Natural killer cell treated with Interleukin-12 subunit alpha and Interleukin-12 subunit beta and Interleukin-15 and Interleukin-18, amount 100 ng/mL, for 72 hours (primary cell): ENCODE measurements at regions not wholly inside any gene's neighbourhood (a gene's known extent, or its start where the extent isn't known, plus 50 kb on each side); places are given as distances from the start of the nearest gene placed in this dataset.

Experiments used
- ATAC-seq, 2 donors: fragments of 150-1000 bp; cut with Tn5 transposase in 1 of 2; sonication (Bioruptor Pico), chemical (Tn5 transposase) in 1 of 2; 2 replicates each; pipeline ENCODE4 v1.10.0; 2021
- DNase-seq: peaks from one replicate; pipeline ENCODE4 v3.0.0; 2022; ENCODE audit warnings: low spot score
- H3K27ac Mint-ChIP-seq, 2 donors: 1 replicate in 1 of 2; 2 replicates in 1 of 2; pipeline ENCODE4 v1.8.0; 2022; ENCODE audit warnings: mixed read lengths in 2 of 2, mild to moderate bottlenecking in 1 of 2, moderate library complexity in 1 of 2
- H3K27me3 Mint-ChIP-seq, 2 donors: 1 replicate in 1 of 2; 2 replicates in 1 of 2; pipeline ENCODE4 v1.8.0; 2022; ENCODE audit warnings: mixed read lengths in 2 of 2
- H3K36me3 Mint-ChIP-seq: one replicate; pipeline ENCODE4 v1.8.0; 2022; ENCODE audit warnings: mixed read lengths
- H3K4me1 Mint-ChIP-seq, 2 donors: 1 replicate in 1 of 2; 2 replicates in 1 of 2; pipeline ENCODE4 v1.8.0; 2022; ENCODE audit warnings: low read depth in 2 of 2, mixed read lengths in 2 of 2, mild to moderate bottlenecking in 1 of 2
- H3K4me3 Mint-ChIP-seq: one replicate; pipeline ENCODE4 v1.8.0; 2022; ENCODE audit warnings: mixed read lengths
- H3K9me3 Mint-ChIP-seq: 2 replicates; pipeline ENCODE4 v1.8.0; 2022; ENCODE audit warnings: mixed read lengths

GRCh38 chr10:8894148-8894547 lies 839.7 kb downstream of the GATA3 start:
- Mint-ChIP-seq H3K36me3 (no peaks in the 10 kb centered on the region), H3K27ac (no peak overlapping the region), H3K27me3 (peaks cover 0 to 9% of the 10 kb centered on the region in 2 donors), H3K9me3 (no peaks in the 10 kb centered on the region), H3K4me3 (no peak overlapping the region), H3K4me1 (no peaks in the 10 kb centered on the region)
- DNase-seq (no peak), ATAC-seq (no peak)

GRCh38 chr10:8897769-8898168 lies 843.3 kb downstream of the GATA3 start:
- Mint-ChIP-seq H3K4me3 (no peak overlapping the region), H3K9me3 (no peaks in the 10 kb centered on the region), H3K4me1 (no peaks in the 10 kb centered on the region), H3K27ac (no peak overlapping the region), H3K27me3 (peaks cover 0 to 13% of the 10 kb centered on the region in 2 donors), H3K36me3 (no peaks in the 10 kb centered on the region)
- no peak for DNase-seq
- ATAC-seq: no peak

GRCh38 chr10:8898745-8899330 lies 844.4 kb downstream of the GATA3 start:
- H3K9me3 Mint-ChIP-seq: no peaks in the 10 kb centered on the region
- ATAC-seq (no peak), DNase-seq (no peak)
- peaks cover 0 to 7% of the 10 kb centered on the region in 2 donors for H3K27me3 Mint-ChIP-seq
- H3K4me3 Mint-ChIP-seq: no peak overlapping the region
- H3K36me3 Mint-ChIP-seq: no peaks in the 10 kb centered on the region
- no peaks in the 10 kb centered on the region for H3K4me1 Mint-ChIP-seq
- H3K27ac Mint-ChIP-seq: no peak overlapping the region

- ATAC-seq (no peak), DNase-seq (no peak)
- Mint-ChIP-seq H3K27ac (no peak overlapping the region), H3K4me1 (no peaks in the 10 kb centered on the region), H3K27me3 (peaks cover 0 to 10% of the 10 kb centered on the region in 2 donors), H3K4me3 (no peak overlapping the region), H3K9me3 (no peaks in the 10 kb centered on the region), H3K36me3 (no peaks in the 10 kb centered on the region)
These were observed 848.4 kb downstream of the GATA3 start for GRCh38 chr10:8902926-8903325.

- Mint-ChIP-seq H3K4me1 (no peaks in the 10 kb centered on the region), H3K4me3 (no peak overlapping the region), H3K9me3 (no peaks in the 10 kb centered on the region), H3K36me3 (no peaks in the 10 kb centered on the region), H3K27ac (no peak overlapping the region), H3K27me3 (peaks cover 0 to 6% of the 10 kb centered on the region in 2 donors)
- DNase-seq (no peak), ATAC-seq (no peak)
These were observed 853.5 kb downstream of the GATA3 start for GRCh38 chr10:8908013-8908412.

- ATAC-seq: no peak
- no peaks in the 10 kb centered on the region for H3K36me3 Mint-ChIP-seq
- no peaks in the 10 kb centered on the region for H3K9me3 Mint-ChIP-seq
- no peak for DNase-seq
- peaks cover 0 to 9% of the 10 kb centered on the region in 2 donors for H3K27me3 Mint-ChIP-seq
- H3K27ac Mint-ChIP-seq: no peak overlapping the region
- no peak overlapping the region for H3K4me3 Mint-ChIP-seq
- H3K4me1 Mint-ChIP-seq: no peaks in the 10 kb centered on the region
These were observed 855.8 kb downstream of the GATA3 start for GRCh38 chr10:8910314-8910713.

- H3K4me1 Mint-ChIP-seq: no peaks in the 10 kb centered on the region
These were observed 856.5 kb downstream of the GATA3 start for GRCh38 chr10:8911032-8911431.

GRCh38 chr10:8912108-8912507 lies 857.6 kb downstream of the GATA3 start:
- Mint-ChIP-seq H3K27me3 (peaks cover 7 to 14% of the 10 kb centered on the region in 2 donors), H3K36me3 (no peaks in the 10 kb centered on the region), H3K27ac (no peak overlapping the region), H3K9me3 (peaks cover 2% of the 10 kb centered on the region), H3K4me1 (no peaks in the 10 kb centered on the region), H3K4me3 (no peak overlapping the region)
- ATAC-seq (no peak), DNase-seq (no peak)

More at GRCh38 chr10:8911032-8911431, 856.5 kb downstream of the GATA3 start:
- Mint-ChIP-seq H3K36me3 (no peaks in the 10 kb centered on the region), H3K4me3 (no peak overlapping the region), H3K27ac (no peak overlapping the region), H3K27me3 (peaks cover 3 to 9% of the 10 kb centered on the region in 2 donors), H3K9me3 (no peaks in the 10 kb centered on the region)
- DNase-seq (no peak), ATAC-seq (no peak)

- Mint-ChIP-seq H3K36me3 (no peaks in the 10 kb centered on the region), H3K4me3 (no peak overlapping the region), H3K4me1 (no peaks in the 10 kb centered on the region), H3K27ac (no peak overlapping the region), H3K27me3 (peaks cover 3 to 14% of the 10 kb centered on the region in 2 donors), H3K9me3 (peaks cover 2% of the 10 kb centered on the region)
- DNase-seq: no peak
- ATAC-seq: no peak
These were observed 859.2 kb downstream of the GATA3 start for GRCh38 chr10:8913720-8914119.

GRCh38 chr10:8919280-8919679 lies 864.8 kb downstream of the GATA3 start:
- no peak overlapping the region for H3K4me3 Mint-ChIP-seq

GRCh38 chr10:8921568-8921967 lies 867.1 kb downstream of the GATA3 start:
- no peaks in the 10 kb centered on the region for H3K4me1 Mint-ChIP-seq
- H3K27me3 Mint-ChIP-seq: peaks cover 0 to 14% of the 10 kb centered on the region in 2 donors
- DNase-seq: no peak
- H3K36me3 Mint-ChIP-seq: no peaks in the 10 kb centered on the region
- H3K27ac Mint-ChIP-seq: no peak overlapping the region
- H3K9me3 Mint-ChIP-seq: peaks cover 6% of the 10 kb centered on the region
- no peak for ATAC-seq
- H3K4me3 Mint-ChIP-seq: no peak overlapping the region

More at GRCh38 chr10:8919280-8919679, 864.8 kb downstream of the GATA3 start:
- Mint-ChIP-seq H3K27me3 (peaks cover 2 to 14% of the 10 kb centered on the region in 2 donors), H3K27ac (no peak overlapping the region), H3K4me1 (no peaks in the 10 kb centered on the region), H3K9me3 (peaks cover 2% of the 10 kb centered on the region), H3K36me3 (no peaks in the 10 kb centered on the region)
- ATAC-seq: no peak
- no peak for DNase-seq

- peaks cover 5% of the 10 kb centered on the region for H3K9me3 Mint-ChIP-seq
- DNase-seq (no peak), ATAC-seq (no peak)
- H3K27ac Mint-ChIP-seq: no peak overlapping the region
- no peaks in the 10 kb centered on the region for H3K36me3 Mint-ChIP-seq
- no peak overlapping the region for H3K4me3 Mint-ChIP-seq
- H3K27me3 Mint-ChIP-seq: peaks cover 0 to 8% of the 10 kb centered on the region in 2 donors
- H3K4me1 Mint-ChIP-seq: no peaks in the 10 kb centered on the region
These were observed 868.6 kb downstream of the GATA3 start for GRCh38 chr10:8923096-8923495.

- Mint-ChIP-seq H3K4me3 (no peak overlapping the region), H3K4me1 (no peaks in the 10 kb centered on the region), H3K9me3 (peaks cover 5% of the 10 kb centered on the region), H3K36me3 (no peaks in the 10 kb centered on the region), H3K27ac (no peak overlapping the region), H3K27me3 (peaks cover 4 to 22% of the 10 kb centered on the region in 2 donors)
- ATAC-seq (no peak), DNase-seq (no peak)
These were observed 873.2 kb downstream of the GATA3 start for GRCh38 chr10:8927705-8928104.

GRCh38 chr10:8946451-8946850 lies 892.0 kb downstream of the GATA3 start:
- peaks cover 4% of the 10 kb centered on the region for H3K9me3 Mint-ChIP-seq
- H3K4me1 Mint-ChIP-seq: no peaks in the 10 kb centered on the region
- DNase-seq (no peak), ATAC-seq (no peak)
- H3K4me3 Mint-ChIP-seq: no peak overlapping the region
- no peak overlapping the region for H3K27ac Mint-ChIP-seq
- H3K36me3 Mint-ChIP-seq: no peaks in the 10 kb centered on the region
- no peaks in the 10 kb centered on the region for H3K27me3 Mint-ChIP-seq

GRCh38 chr10:8950978-8951377 lies 896.5 kb downstream of the GATA3 start:
- Mint-ChIP-seq H3K27me3 (peaks cover 0 to 2% of the 10 kb centered on the region in 2 donors), H3K4me3 (no peak overlapping the region), H3K36me3 (no peaks in the 10 kb centered on the region), H3K9me3 (peaks cover 4% of the 10 kb centered on the region), H3K27ac (no peak overlapping the region), H3K4me1 (no peaks in the 10 kb centered on the region)
- DNase-seq: no peak
- ATAC-seq: no peak
